ENCODE measurements at regions not wholly inside any gene's neighbourhood (a gene's known extent, or its start where the extent isn't known, plus 50 kb on each side); places are given as distances from the start of the nearest gene placed in this dataset.
A peak's percentile ranks its signal among the peaks of the same experiment; 100 is the strongest.
"Not testable (repeated sequence)": the region's sequence is repeated elsewhere in the genome, so short reads cannot be mapped to it uniquely, and the experiment has no call there.

- Mint-ChIP-seq H3K27me3 (ENCODE audit: insufficient read depth, low read depth) (no peaks in the 10 kb centered on the region), H3K4me1 (no peaks in the 10 kb centered on the region), H3K9me3 (no peaks in the 10 kb centered on the region), H3K27ac (no peak overlapping the region), H3K36me3 (no peaks in the 10 kb centered on the region), H3K4me3 (no peak overlapping the region)
- Histone ChIP-seq H3K4me1 (no peaks in the 10 kb centered on the region), H4K20me1 (ENCODE audit: low read depth) (no peaks in the 10 kb centered on the region), H3K36me3 (no peaks in the 10 kb centered on the region), H3K9me3 (ENCODE audit: low read depth) (no peaks in the 10 kb centered on the region), H3F3A (ENCODE audit: low read depth) (no peaks in the 10 kb centered on the region), H3K9ac (no peak overlapping the region), H3K4me3 (no peak overlapping the region), H3K79me2 (ENCODE audit: low read depth) (no peaks in the 10 kb centered on the region), H3K27ac (no peak overlapping the region), H3K27me3 (no peaks in the 10 kb centered on the region), H3K4me2 (no peak overlapping the region), H2AFZ (replicated peaks) (no peak overlapping the region)
- TF ChIP-seq CTCF (IDR thresholded peaks at IDR 0.05) = no peak
- no peak for TF ChIP-seq EZH2phosphoT487 (IDR thresholded peaks at IDR 0.05)
- TF ChIP-seq EZH2 (IDR thresholded peaks at IDR 0.05) = no peak
- no peak for DNase-seq (ENCODE audit: low spot score)
Measured at GRCh38 chr5:86493777-86494176, 124.0 kb upstream of the COX7C start.

- H3K27me3 Mint-ChIP-seq (ENCODE audit: insufficient read depth, low read depth) = no peaks in the 10 kb centered on the region
- H3K27ac Mint-ChIP-seq = no peak overlapping the region
- no peaks in the 10 kb centered on the region for H3K36me3 Mint-ChIP-seq
- no peaks in the 10 kb centered on the region for H3K36me3 ChIP-seq
- H3F3A ChIP-seq (ENCODE audit: low read depth) = no peaks in the 10 kb centered on the region
- TF ChIP-seq EZH2 (IDR thresholded peaks at IDR 0.05) (no peak), CTCF (IDR thresholded peaks at IDR 0.05) (peak; percentile 46), EZH2phosphoT487 (IDR thresholded peaks at IDR 0.05) (no peak)
- no peak overlapping the region for H2AFZ ChIP-seq (replicated peaks)
- H3K4me3 Mint-ChIP-seq = no peak overlapping the region
- no peaks in the 10 kb centered on the region for H3K4me1 ChIP-seq
- no peaks in the 10 kb centered on the region for H3K9me3 ChIP-seq (ENCODE audit: low read depth)
- H3K4me2 ChIP-seq = no peak overlapping the region
- H3K27ac ChIP-seq = no peak overlapping the region
- H3K9me3 Mint-ChIP-seq = no peaks in the 10 kb centered on the region
- no peaks in the 10 kb centered on the region for H3K4me1 Mint-ChIP-seq
- H3K27me3 ChIP-seq = no peaks in the 10 kb centered on the region
- H4K20me1 ChIP-seq (ENCODE audit: low read depth) = no peaks in the 10 kb centered on the region
- H3K9ac ChIP-seq = no peak overlapping the region
- no peak overlapping the region for H3K4me3 ChIP-seq
- H3K79me2 ChIP-seq (ENCODE audit: low read depth) = no peaks in the 10 kb centered on the region
- peak; percentile 6 for DNase-seq (ENCODE audit: low spot score)
Measured at GRCh38 chr5:86500947-86501346, 116.8 kb upstream of the COX7C start.

- H4K20me1 ChIP-seq (ENCODE audit: low read depth) = no peaks in the 10 kb centered on the region
- H3K36me3 Mint-ChIP-seq = no peaks in the 10 kb centered on the region
- no peaks in the 10 kb centered on the region for H3K27me3 Mint-ChIP-seq (ENCODE audit: insufficient read depth, low read depth)
- no peaks in the 10 kb centered on the region for H3K36me3 ChIP-seq
- no peaks in the 10 kb centered on the region for H3K27me3 ChIP-seq
- no peaks in the 10 kb centered on the region for H3K4me1 ChIP-seq
- no peak for TF ChIP-seq CTCF (IDR thresholded peaks at IDR 0.05)
- H3K4me1 Mint-ChIP-seq = no peaks in the 10 kb centered on the region
- no peak overlapping the region for H3K4me2 ChIP-seq
- H3K27ac Mint-ChIP-seq = no peak overlapping the region
- H3K9ac ChIP-seq = no peak overlapping the region
- no peaks in the 10 kb centered on the region for H3F3A ChIP-seq (ENCODE audit: low read depth)
- H3K79me2 ChIP-seq (ENCODE audit: low read depth) = no peaks in the 10 kb centered on the region
- no peaks in the 10 kb centered on the region for H3K9me3 ChIP-seq (ENCODE audit: low read depth)
- no peak for DNase-seq (ENCODE audit: low spot score)
- H2AFZ ChIP-seq (replicated peaks) = no peak overlapping the region
- H3K4me3 Mint-ChIP-seq = no peak overlapping the region
- no peak overlapping the region for H3K27ac ChIP-seq
- peaks cover 3% of the 10 kb centered on the region for H3K9me3 Mint-ChIP-seq
- no peak overlapping the region for H3K4me3 ChIP-seq
Measured at GRCh38 chr5:86507574-86507973, 110.2 kb upstream of the COX7C start.

- not testable (repeated sequence) for H3K4me2 ChIP-seq; H3K27ac ChIP-seq; H3K4me1 Mint-ChIP-seq; H3K4me3 ChIP-seq; H3K4me3 Mint-ChIP-seq; H4K20me1 ChIP-seq (ENCODE audit: low read depth); H2AFZ ChIP-seq (replicated peaks); H3K36me3 Mint-ChIP-seq; H3K27ac Mint-ChIP-seq; H3K27me3 ChIP-seq; DNase-seq (ENCODE audit: low spot score); H3K27me3 Mint-ChIP-seq (ENCODE audit: insufficient read depth, low read depth); H3K9ac ChIP-seq; H3K79me2 ChIP-seq (ENCODE audit: low read depth); H3K4me1 ChIP-seq; H3F3A ChIP-seq (ENCODE audit: low read depth); H3K9me3 ChIP-seq (ENCODE audit: low read depth); H3K36me3 ChIP-seq; H3K9me3 Mint-ChIP-seq
Measured at GRCh38 chr5:86510330-86510915, 107.3 kb upstream of the COX7C start.

Measured in neural progenitor cell (in vitro differentiated cells).